ENCODE measurements at regions not wholly inside any gene's neighbourhood (a gene's known extent, or its start where the extent isn't known, plus 50 kb on each side); places are given as distances from the start of the nearest gene placed in this dataset.

- no peak for DNase-seq (ENCODE audit: low spot score, unreplicated experiment)
- Mint-ChIP-seq H3K9me3 (ENCODE audit: low read depth) (no peaks in the 10 kb centered on the region), H3K27ac (no peak overlapping the region)
These were observed 67.4 kb upstream of the HPCAL1 start for GRCh38 chr2:10235099-10235908.

DNA sequence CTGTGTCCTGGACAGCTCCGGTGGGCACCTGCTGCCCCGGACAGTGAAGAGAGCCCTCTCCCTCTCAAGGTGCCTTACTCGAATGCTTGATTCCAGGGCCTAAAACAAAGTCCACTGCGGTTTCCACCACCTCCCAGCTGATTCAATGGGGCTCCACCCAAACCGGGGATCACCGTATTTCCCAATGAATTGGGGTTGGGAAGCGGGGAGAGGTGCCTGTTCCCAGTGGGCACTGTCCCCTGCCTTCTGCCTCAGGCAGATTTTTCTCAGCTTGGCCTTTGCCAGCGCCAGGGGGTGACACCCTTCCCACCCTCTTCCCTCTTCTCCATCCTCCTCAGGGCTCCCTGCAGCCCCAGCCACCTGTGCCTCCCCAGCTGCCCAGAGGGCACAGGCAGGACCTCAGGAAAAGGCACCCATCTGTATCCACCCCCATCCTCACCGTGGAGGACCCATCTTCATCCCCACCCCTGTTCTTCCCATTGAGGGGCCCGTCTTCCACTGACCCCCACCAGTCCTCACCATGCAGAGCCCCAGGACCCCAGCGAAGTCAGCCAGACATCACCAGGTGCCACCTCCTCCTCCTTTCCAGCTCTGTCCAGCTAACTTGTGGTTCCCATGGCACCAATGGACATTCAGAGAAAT lies 66.7 kb upstream of the HPCAL1 start:
- DNase-seq (ENCODE audit: low spot score, unreplicated experiment): no peak

More at GRCh38 chr2:10235099-10235908, 67.4 kb upstream of the HPCAL1 start:
- TF ChIP-seq CTCF (IDR thresholded peaks at IDR 0.05; ENCODE audit: unreplicated experiment): no peak
- no peak overlapping the region for H3K4me3 Mint-ChIP-seq (ENCODE audit: low read depth)
- H3K36me3 Mint-ChIP-seq (ENCODE audit: insufficient read depth): no peaks in the 10 kb centered on the region
- peaks cover 39% of the 10 kb centered on the region for H3K27me3 Mint-ChIP-seq
- H3K4me1 Mint-ChIP-seq (ENCODE audit: low read depth): peaks cover 2% of the 10 kb centered on the region

GRCh38 chr2:10236571-10237391 lies 65.9 kb upstream of the HPCAL1 start:
- no peak for DNase-seq (ENCODE audit: low spot score, unreplicated experiment)
- Mint-ChIP-seq H3K27me3 (peaks cover 41% of the 10 kb centered on the region), H3K4me3 (ENCODE audit: low read depth) (no peak overlapping the region)

More for the DNA sequence above, 66.7 kb upstream of the HPCAL1 start:
- Mint-ChIP-seq H3K4me1 (ENCODE audit: low read depth) (peaks cover 2% of the 10 kb centered on the region), H3K36me3 (ENCODE audit: insufficient read depth) (no peaks in the 10 kb centered on the region), H3K27ac (no peak overlapping the region), H3K27me3 (peaks cover 39% of the 10 kb centered on the region), H3K4me3 (ENCODE audit: low read depth) (no peak overlapping the region), H3K9me3 (ENCODE audit: low read depth) (no peaks in the 10 kb centered on the region)
- no peak for TF ChIP-seq CTCF (IDR thresholded peaks at IDR 0.05; ENCODE audit: unreplicated experiment)

GRCh38 chr2:10237392-10238321 lies 65.0 kb upstream of the HPCAL1 start:
- Mint-ChIP-seq H3K9me3 (ENCODE audit: low read depth) (no peaks in the 10 kb centered on the region), H3K27ac (no peak overlapping the region), H3K4me1 (ENCODE audit: low read depth) (no peaks in the 10 kb centered on the region), H3K27me3 (peaks cover 34% of the 10 kb centered on the region), H3K36me3 (ENCODE audit: insufficient read depth) (no peaks in the 10 kb centered on the region), H3K4me3 (ENCODE audit: low read depth) (no peak overlapping the region)
- no peak for DNase-seq (ENCODE audit: low spot score, unreplicated experiment)
- TF ChIP-seq CTCF (IDR thresholded peaks at IDR 0.05; ENCODE audit: unreplicated experiment): no peak

More at GRCh38 chr2:10236571-10237391, 65.9 kb upstream of the HPCAL1 start:
- no peak overlapping the region for H3K27ac Mint-ChIP-seq
- no peak for TF ChIP-seq CTCF (IDR thresholded peaks at IDR 0.05; ENCODE audit: unreplicated experiment)
- H3K36me3 Mint-ChIP-seq (ENCODE audit: insufficient read depth): no peaks in the 10 kb centered on the region
- H3K4me1 Mint-ChIP-seq (ENCODE audit: low read depth): peaks cover 2% of the 10 kb centered on the region
- H3K9me3 Mint-ChIP-seq (ENCODE audit: low read depth): no peaks in the 10 kb centered on the region

Measured in progenitor cell of endocrine pancreas (in vitro differentiated cells).